Esophagus squamous epithelium (tissue), 5 donors: ENCODE measurements at regions not wholly inside any gene's neighbourhood (a gene's known extent, or its start where the extent isn't known, plus 50 kb on each side); places are given as distances from the start of the nearest gene placed in this dataset.

Experiments used
- DNase-seq: peaks from one replicate; lab custom pipeline; 2025; lab: John Stamatoyannopoulos, UW
- H3K27ac ChIP-seq, 4 donors: fragments of 200-600 bp; sonication (generic); one replicate each; pipeline ENCODE4 v1.5.1; 2016 to 2019; ENCODE audit warnings: mild to moderate bottlenecking in 1 of 4
- H3K27me3 ChIP-seq, 4 donors: fragments of 200-600 bp; sonication (generic); 1 replicate in 3 of 4; 2 replicates in 1 of 4; pipeline versions ENCODE4 v1.5.1 to v1.6.0; 2017 to 2021; ENCODE audit warnings: antibody characterized with exemption in 1 of 4
- H3K36me3 ChIP-seq, 3 donors: fragments of 200-600 bp; sonication (generic); one replicate each; pipeline ENCODE4 v1.5.1; 2016 to 2019
- H3K4me1 ChIP-seq, 3 donors: fragments of 200-600 bp; sonication (generic); one replicate each; pipeline ENCODE4 v1.5.1; 2017 to 2019
- H3K4me3 ChIP-seq, 4 donors: fragments of 200-600 bp; sonication (generic); 1 replicate in 3 of 4; 2 replicates in 1 of 4; pipeline ENCODE4 v1.5.1; 2016 to 2019; ENCODE audit warnings: mild to moderate bottlenecking in 2 of 4, moderate library complexity in 1 of 4
- H3K9me3 ChIP-seq, 3 donors: fragments of 200-600 bp; sonication (generic); one replicate each; pipeline ENCODE4 v1.5.1; 2016 to 2019
- POLR2A ChIP-seq, 4 donors: fragments of 450-650 bp; IDR thresholded peaks; one replicate each; pipeline ENCODE4 v1.6.1; 2017; ENCODE audit warnings: antibody characterized with exemption in 4 of 4, mild to moderate bottlenecking in 4 of 4, moderate library complexity in 3 of 4
- WGBS, 2 donors: methylation state at CpG; one replicate each; pipeline ENCODE4 v1.1.5; 2018; 5-methylcytosine and 5-hydroxymethylcytosine counted together
- intact Hi-C: fragments of 100-400 bp; cut with DNase I; formaldehyde crosslinking; loops from one replicate; pipeline ENCODE4 v1.15.0; 2022
- TF ChIP-seq, protein P1 (sequence below), 6 experiments: fragments of 450-650 bp in 4 of 6; fragments of 200-600 bp in 2 of 6; sonication (generic) in 2 of 6; IDR thresholded peaks; one replicate each; pipeline ENCODE4 v1.5.1; 2016 to 2019; ENCODE audit warnings: antibody characterized with exemption in 6 of 6, mild to moderate bottlenecking in 4 of 6, moderate library complexity in 4 of 6
- donor health status: DM: yes; HTN: yes; CAD: no.

GRCh38 chr5:22926574-22926973, 73.4 kb upstream of the CDH12 start:
- Histone ChIP-seq H3K9me3 (no peaks in the 10 kb centered on the region), H3K4me1 (no peaks in the 10 kb centered on the region), H3K27ac (no peak overlapping the region), H3K36me3 (no peaks in the 10 kb centered on the region), H3K27me3 (no peaks in the 10 kb centered on the region), H3K4me3 (no peak overlapping the region)
- intact Hi-C loops = no loop called here
- 5 to 12% methylated on average over 1 of the region's 1 CpG for WGBS, 2 donors
- DNase-seq = no peak
- TF ChIP-seq, protein P1, sequence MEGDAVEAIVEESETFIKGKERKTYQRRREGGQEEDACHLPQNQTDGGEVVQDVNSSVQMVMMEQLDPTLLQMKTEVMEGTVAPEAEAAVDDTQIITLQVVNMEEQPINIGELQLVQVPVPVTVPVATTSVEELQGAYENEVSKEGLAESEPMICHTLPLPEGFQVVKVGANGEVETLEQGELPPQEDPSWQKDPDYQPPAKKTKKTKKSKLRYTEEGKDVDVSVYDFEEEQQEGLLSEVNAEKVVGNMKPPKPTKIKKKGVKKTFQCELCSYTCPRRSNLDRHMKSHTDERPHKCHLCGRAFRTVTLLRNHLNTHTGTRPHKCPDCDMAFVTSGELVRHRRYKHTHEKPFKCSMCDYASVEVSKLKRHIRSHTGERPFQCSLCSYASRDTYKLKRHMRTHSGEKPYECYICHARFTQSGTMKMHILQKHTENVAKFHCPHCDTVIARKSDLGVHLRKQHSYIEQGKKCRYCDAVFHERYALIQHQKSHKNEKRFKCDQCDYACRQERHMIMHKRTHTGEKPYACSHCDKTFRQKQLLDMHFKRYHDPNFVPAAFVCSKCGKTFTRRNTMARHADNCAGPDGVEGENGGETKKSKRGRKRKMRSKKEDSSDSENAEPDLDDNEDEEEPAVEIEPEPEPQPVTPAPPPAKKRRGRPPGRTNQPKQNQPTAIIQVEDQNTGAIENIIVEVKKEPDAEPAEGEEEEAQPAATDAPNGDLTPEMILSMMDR (IDR thresholded peaks at IDR 0.05) = no peak
- TF ChIP-seq POLR2A (IDR thresholded peaks at IDR 0.05) = no peak

DNA sequence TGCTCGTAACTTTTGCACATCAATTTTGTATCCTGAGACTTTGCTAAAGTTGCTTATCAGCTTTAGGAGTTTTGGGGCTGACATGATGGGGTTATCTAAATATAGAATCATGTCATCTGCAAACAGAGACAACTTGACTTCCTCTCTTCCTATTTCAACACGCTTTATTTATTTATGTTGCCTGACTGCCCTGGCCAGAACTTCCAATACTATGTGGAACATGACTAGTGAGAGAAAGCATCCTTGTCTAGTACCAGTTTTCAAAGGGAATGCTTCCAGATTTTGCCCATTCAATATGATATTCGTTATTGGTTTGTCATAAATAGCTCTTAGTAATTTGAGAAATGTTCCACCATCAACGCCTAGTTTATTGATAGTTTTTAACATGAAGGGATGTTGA, 65.4 kb upstream of the CDH12 start:
- intact Hi-C loops = no loop called here
- no peak overlapping the region for H3K4me3 ChIP-seq
- WGBS, 2 donors = 35 to 54% methylated on average over 4 of the region's 4 CpGs
- no peaks in the 10 kb centered on the region for H3K9me3 ChIP-seq
- H3K27ac ChIP-seq = no peak overlapping the region
- no peaks in the 10 kb centered on the region for H3K4me1 ChIP-seq
- no peak for DNase-seq
- H3K27me3 ChIP-seq = no peaks in the 10 kb centered on the region
- TF ChIP-seq, protein P1 (IDR thresholded peaks at IDR 0.05) = no peak
- no peak for TF ChIP-seq POLR2A (IDR thresholded peaks at IDR 0.05)
- H3K36me3 ChIP-seq = no peaks in the 10 kb centered on the region

DNA sequence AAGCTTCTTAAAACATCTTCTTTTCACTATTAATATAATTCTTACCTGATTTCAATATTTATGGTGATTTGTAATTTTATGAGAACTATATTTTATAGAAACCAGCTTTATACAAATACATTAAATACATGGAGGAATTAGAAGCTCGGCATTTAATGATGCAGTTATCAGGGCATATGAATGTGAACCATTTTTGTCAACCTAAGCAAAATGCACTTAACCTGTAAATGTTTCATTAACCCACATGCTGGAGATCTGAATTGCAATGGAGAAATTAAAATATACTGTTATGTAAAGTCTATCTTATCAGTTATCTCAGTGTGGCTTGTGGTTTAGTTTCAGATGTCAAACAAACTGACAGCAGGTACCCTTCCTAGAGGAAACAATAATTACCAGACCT, 63.2 kb upstream of the CDH12 start:
- no peak for TF ChIP-seq POLR2A (IDR thresholded peaks at IDR 0.05)
- TF ChIP-seq, protein P1 (IDR thresholded peaks at IDR 0.05) = no peak
- 65 to 68% methylated on average over 1 of the region's 1 CpG for WGBS, 2 donors
- DNase-seq = no peak

GRCh38 chr5:22911019-22911418, 57.9 kb upstream of the CDH12 start:
- intact Hi-C loops = no loop called here
- Histone ChIP-seq H3K27me3 (no peaks in the 10 kb centered on the region), H3K36me3 (no peaks in the 10 kb centered on the region), H3K4me3 (no peak overlapping the region), H3K9me3 (no peaks in the 10 kb centered on the region), H3K4me1 (no peaks in the 10 kb centered on the region), H3K27ac (no peak overlapping the region)
- TF ChIP-seq POLR2A (IDR thresholded peaks at IDR 0.05) = no peak
- TF ChIP-seq, protein P1 (IDR thresholded peaks at IDR 0.05) = no peak
- DNase-seq = no peak

More for the DNA sequence above, 63.2 kb upstream of the CDH12 start:
- Histone ChIP-seq H3K36me3 (no peaks in the 10 kb centered on the region), H3K4me3 (no peak overlapping the region), H3K27ac (no peak overlapping the region), H3K9me3 (no peaks in the 10 kb centered on the region), H3K4me1 (no peaks in the 10 kb centered on the region), H3K27me3 (no peaks in the 10 kb centered on the region)
- intact Hi-C loops = no loop called here

GRCh38 chr5:22910523-22910922, 57.4 kb upstream of the CDH12 start:
- Histone ChIP-seq H3K4me3 (no peak overlapping the region), H3K27ac (no peak overlapping the region), H3K36me3 (no peaks in the 10 kb centered on the region), H3K4me1 (no peaks in the 10 kb centered on the region), H3K9me3 (no peaks in the 10 kb centered on the region), H3K27me3 (no peaks in the 10 kb centered on the region)
- intact Hi-C loops = no loop called here
- no peak for DNase-seq
- no peak for TF ChIP-seq POLR2A (IDR thresholded peaks at IDR 0.05)
- TF ChIP-seq, protein P1 (IDR thresholded peaks at IDR 0.05) = no peak
- WGBS, 2 donors = 67 to 82% methylated on average over 1 of the region's 1 CpG
